ENCODE measurements at regions not wholly inside any gene's neighbourhood (a gene's known extent, or its start where the extent isn't known, plus 50 kb on each side); places are given as distances from the start of the nearest gene placed in this dataset.

DNA sequence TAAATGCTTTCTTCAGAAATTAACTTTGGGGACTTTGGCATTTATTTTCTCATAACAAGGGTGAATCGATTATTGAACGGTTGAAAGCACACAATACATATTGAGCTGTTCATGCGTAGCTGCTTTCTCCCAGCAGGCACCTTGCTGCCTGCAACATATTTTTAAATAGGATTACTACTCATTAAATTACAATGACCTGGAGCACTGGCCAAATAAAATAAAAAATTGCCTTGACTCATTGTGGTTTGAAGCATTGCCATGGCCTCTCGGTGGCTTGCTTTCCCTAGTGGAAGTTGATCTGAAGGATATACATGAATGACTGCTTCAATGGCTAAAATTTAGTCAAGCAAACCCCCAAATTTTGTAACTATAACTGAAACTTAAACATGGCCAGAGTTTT is 181.6 kb upstream of the NUDT12 start:
- no peak overlapping the region for H3K9ac ChIP-seq (ENCODE audit: extremely low read depth, insufficient read length, low read length)
- no CpG with 5 or more reads among the region's 4 CpGs for WGBS (ENCODE audit: extremely low coverage, insufficient read length, low lambda C conversion rate)

More for the DNA sequence above, 181.6 kb upstream of the NUDT12 start:
- Histone ChIP-seq H3K4me2 (ENCODE audit: insufficient read depth, insufficient read length, low read length) (no peak overlapping the region), H2AFZ (ENCODE audit: low read length) (no peak overlapping the region), H2BK12ac (ENCODE audit: insufficient read length, low read depth, low read length) (no peak overlapping the region), H2BK5ac (ENCODE audit: insufficient read length, low read length) (no peak overlapping the region), H4K5ac (ENCODE audit: insufficient read length, low read depth, low read length) (no peak overlapping the region), H2BK15ac (ENCODE audit: low read depth, low read length) (no peak overlapping the region), H3K79me2 (ENCODE audit: insufficient read depth, low read length) (no peaks in the 10 kb centered on the region), H3K27me3 (ENCODE audit: insufficient read depth, low read length) (no peaks in the 10 kb centered on the region), H2AK5ac (ENCODE audit: insufficient read length, low read length) (no peak overlapping the region), H4K8ac (replicated peaks; ENCODE audit: insufficient read length, low read depth, low read length) (no peak overlapping the region), H2BK120ac (ENCODE audit: low read depth, low read length, poor library complexity, severe bottlenecking) (no peak overlapping the region), H4K91ac (ENCODE audit: insufficient read length, low read depth, low read length) (no peak overlapping the region), H3K14ac (ENCODE audit: insufficient read depth, low read length) (no peak overlapping the region), H3K79me1 (ENCODE audit: insufficient read depth, low read depth, low read length, poor library complexity, severe bottlenecking) (no peaks in the 10 kb centered on the region), H3T11ph (ENCODE audit: low read length) (no peak overlapping the region), H3K23ac (ENCODE audit: insufficient read length, low read depth, low read length) (no peak overlapping the region), H2BK20ac (ENCODE audit: low read depth, low read length, poor library complexity, severe bottlenecking) (no peak overlapping the region), H4K20me1 (ENCODE audit: control insufficient read depth, insufficient read depth, insufficient read length) (no peaks in the 10 kb centered on the region), H3K4me1 (ENCODE audit: insufficient read depth, low read length) (no peaks in the 10 kb centered on the region), H3K9me3 (ENCODE audit: control insufficient read depth, low read depth, low read length) (no peaks in the 10 kb centered on the region), H3K4ac (ENCODE audit: low read depth, low read length) (no peak overlapping the region), H3K23me2 (ENCODE audit: insufficient read length, low read depth, low read length, poor library complexity, severe bottlenecking) (no peaks in the 10 kb centered on the region), H3K27ac (ENCODE audit: insufficient read length, low read depth, low read length) (no peak overlapping the region), H3K18ac (ENCODE audit: insufficient read length, low read depth, low read length) (no peak overlapping the region), H3K56ac (ENCODE audit: insufficient read length, low read depth, low read length) (no peak overlapping the region)
- TF ChIP-seq, protein P1, sequence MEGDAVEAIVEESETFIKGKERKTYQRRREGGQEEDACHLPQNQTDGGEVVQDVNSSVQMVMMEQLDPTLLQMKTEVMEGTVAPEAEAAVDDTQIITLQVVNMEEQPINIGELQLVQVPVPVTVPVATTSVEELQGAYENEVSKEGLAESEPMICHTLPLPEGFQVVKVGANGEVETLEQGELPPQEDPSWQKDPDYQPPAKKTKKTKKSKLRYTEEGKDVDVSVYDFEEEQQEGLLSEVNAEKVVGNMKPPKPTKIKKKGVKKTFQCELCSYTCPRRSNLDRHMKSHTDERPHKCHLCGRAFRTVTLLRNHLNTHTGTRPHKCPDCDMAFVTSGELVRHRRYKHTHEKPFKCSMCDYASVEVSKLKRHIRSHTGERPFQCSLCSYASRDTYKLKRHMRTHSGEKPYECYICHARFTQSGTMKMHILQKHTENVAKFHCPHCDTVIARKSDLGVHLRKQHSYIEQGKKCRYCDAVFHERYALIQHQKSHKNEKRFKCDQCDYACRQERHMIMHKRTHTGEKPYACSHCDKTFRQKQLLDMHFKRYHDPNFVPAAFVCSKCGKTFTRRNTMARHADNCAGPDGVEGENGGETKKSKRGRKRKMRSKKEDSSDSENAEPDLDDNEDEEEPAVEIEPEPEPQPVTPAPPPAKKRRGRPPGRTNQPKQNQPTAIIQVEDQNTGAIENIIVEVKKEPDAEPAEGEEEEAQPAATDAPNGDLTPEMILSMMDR (conservative IDR thresholded peaks at IDR 0.05) = no peak
- H3K27ac Mint-ChIP-seq = no peak overlapping the region
- no peaks in the 10 kb centered on the region for H3K9me3 Mint-ChIP-seq
- no peak overlapping the region for H3K4me3 Mint-ChIP-seq
- no peaks in the 10 kb centered on the region for H3K27me3 Mint-ChIP-seq (ENCODE audit: low read depth)
- no peaks in the 10 kb centered on the region for H3K36me3 Mint-ChIP-seq (ENCODE audit: insufficient read depth in 1 of 3, low read depth in 3 of 3)
- no peaks in the 10 kb centered on the region for H3K4me1 Mint-ChIP-seq
- DNase-seq = no peak
